COR-L47 (cell line): ENCODE measurements at regions not wholly inside any gene's neighbourhood (a gene's known extent, or its start where the extent isn't known, plus 50 kb on each side); places are given as distances from the start of the nearest gene placed in this dataset.

Experiments
- DNase-seq: peaks from one replicate; lab custom pipeline; 2025; lab: John Stamatoyannopoulos, UW

- DNase-seq: no peak
These were observed 764.3 kb upstream of the TYRP1 start for GRCh38 chr9:11928871-11929321.

- DNase-seq: no peak
These were observed 762.1 kb upstream of the TYRP1 start for GRCh38 chr9:11931109-11931508.

GRCh38 chr9:11931751-11932150, 761.4 kb upstream of the TYRP1 start:
- no peak for DNase-seq

GRCh38 chr9:11933926-11934325, 759.3 kb upstream of the TYRP1 start:
- peak; percentile 12 for DNase-seq

GRCh38 chr9:11946531-11946930, 746.7 kb upstream of the TYRP1 start:
- DNase-seq: no peak

- no peak for DNase-seq
These were observed 730.9 kb upstream of the TYRP1 start for GRCh38 chr9:11962327-11962726.

GRCh38 chr9:11966786-11967185, 726.4 kb upstream of the TYRP1 start:
- DNase-seq: no peak

- no peak for DNase-seq
These were observed 724.6 kb upstream of the TYRP1 start for GRCh38 chr9:11968631-11969030.

GRCh38 chr9:11973011-11973410, 720.2 kb upstream of the TYRP1 start:
- DNase-seq: no peak

- no peak for DNase-seq
These were observed 719.7 kb upstream of the TYRP1 start for GRCh38 chr9:11973511-11973910.

GRCh38 chr9:11992866-11993265, 700.3 kb upstream of the TYRP1 start:
- no peak for DNase-seq

GRCh38 chr9:12014488-12014887, 678.7 kb upstream of the TYRP1 start:
- no peak for DNase-seq

GRCh38 chr9:12054235-12054634, 639.0 kb upstream of the TYRP1 start:
- no peak for DNase-seq

GRCh38 chr9:12056874-12057273, 636.3 kb upstream of the TYRP1 start:
- no peak for DNase-seq

GRCh38 chr9:12060067-12060466, 633.1 kb upstream of the TYRP1 start:
- DNase-seq: no peak

GRCh38 chr9:12060811-12061210, 632.4 kb upstream of the TYRP1 start:
- DNase-seq: no peak

GRCh38 chr9:12065050-12065449, 628.1 kb upstream of the TYRP1 start:
- DNase-seq: no peak

- no peak for DNase-seq
These were observed 627.5 kb upstream of the TYRP1 start for GRCh38 chr9:12065686-12066085.

- no peak for DNase-seq
These were observed 626.6 kb upstream of the TYRP1 start for GRCh38 chr9:12066455-12067035.

- no peak for DNase-seq
These were observed 623.8 kb upstream of the TYRP1 start for GRCh38 chr9:12069366-12069765.

- DNase-seq: no peak
These were observed 607.8 kb upstream of the TYRP1 start for GRCh38 chr9:12085399-12085798.

- no peak for DNase-seq
These were observed 601.2 kb upstream of the TYRP1 start for GRCh38 chr9:12091865-12092527.

GRCh38 chr9:12094046-12094445, 599.1 kb upstream of the TYRP1 start:
- no peak for DNase-seq

- DNase-seq: no peak
These were observed 597.3 kb upstream of the TYRP1 start for GRCh38 chr9:12095931-12096330.
